SH-SY5Y (cell line): ENCODE measurements at regions not wholly inside any gene's neighbourhood (a gene's known extent, or its start where the extent isn't known, plus 50 kb on each side); places are given as distances from the start of the nearest gene placed in this dataset.

Source experiments
- GATA2 ChIP-seq: IDR thresholded peaks from 2 replicates; pipeline ENCODE4 v1.6.1; 2011; ENCODE audit warnings: mild to moderate bottlenecking, low read depth, low read length
- GATA3 ChIP-seq: IDR thresholded peaks from 2 replicates; pipeline ENCODE4 v1.6.1; 2011; ENCODE audit warnings: low read depth, mild to moderate bottlenecking, low read length, moderate library complexity

- TF ChIP-seq GATA2 (no peak), GATA3 (no peak)
These were observed 113.4 kb upstream of the SVIL start for GRCh38 chr10:29748109-29748650.
